ENCODE measurements at regions not wholly inside any gene's neighbourhood (a gene's known extent, or its start where the extent isn't known, plus 50 kb on each side); places are given as distances from the start of the nearest gene placed in this dataset.

GRCh38 chr2:13001408-13001807 is 284.7 kb downstream of the TRIB2 start (continued):
- TF ChIP-seq, protein P1, sequence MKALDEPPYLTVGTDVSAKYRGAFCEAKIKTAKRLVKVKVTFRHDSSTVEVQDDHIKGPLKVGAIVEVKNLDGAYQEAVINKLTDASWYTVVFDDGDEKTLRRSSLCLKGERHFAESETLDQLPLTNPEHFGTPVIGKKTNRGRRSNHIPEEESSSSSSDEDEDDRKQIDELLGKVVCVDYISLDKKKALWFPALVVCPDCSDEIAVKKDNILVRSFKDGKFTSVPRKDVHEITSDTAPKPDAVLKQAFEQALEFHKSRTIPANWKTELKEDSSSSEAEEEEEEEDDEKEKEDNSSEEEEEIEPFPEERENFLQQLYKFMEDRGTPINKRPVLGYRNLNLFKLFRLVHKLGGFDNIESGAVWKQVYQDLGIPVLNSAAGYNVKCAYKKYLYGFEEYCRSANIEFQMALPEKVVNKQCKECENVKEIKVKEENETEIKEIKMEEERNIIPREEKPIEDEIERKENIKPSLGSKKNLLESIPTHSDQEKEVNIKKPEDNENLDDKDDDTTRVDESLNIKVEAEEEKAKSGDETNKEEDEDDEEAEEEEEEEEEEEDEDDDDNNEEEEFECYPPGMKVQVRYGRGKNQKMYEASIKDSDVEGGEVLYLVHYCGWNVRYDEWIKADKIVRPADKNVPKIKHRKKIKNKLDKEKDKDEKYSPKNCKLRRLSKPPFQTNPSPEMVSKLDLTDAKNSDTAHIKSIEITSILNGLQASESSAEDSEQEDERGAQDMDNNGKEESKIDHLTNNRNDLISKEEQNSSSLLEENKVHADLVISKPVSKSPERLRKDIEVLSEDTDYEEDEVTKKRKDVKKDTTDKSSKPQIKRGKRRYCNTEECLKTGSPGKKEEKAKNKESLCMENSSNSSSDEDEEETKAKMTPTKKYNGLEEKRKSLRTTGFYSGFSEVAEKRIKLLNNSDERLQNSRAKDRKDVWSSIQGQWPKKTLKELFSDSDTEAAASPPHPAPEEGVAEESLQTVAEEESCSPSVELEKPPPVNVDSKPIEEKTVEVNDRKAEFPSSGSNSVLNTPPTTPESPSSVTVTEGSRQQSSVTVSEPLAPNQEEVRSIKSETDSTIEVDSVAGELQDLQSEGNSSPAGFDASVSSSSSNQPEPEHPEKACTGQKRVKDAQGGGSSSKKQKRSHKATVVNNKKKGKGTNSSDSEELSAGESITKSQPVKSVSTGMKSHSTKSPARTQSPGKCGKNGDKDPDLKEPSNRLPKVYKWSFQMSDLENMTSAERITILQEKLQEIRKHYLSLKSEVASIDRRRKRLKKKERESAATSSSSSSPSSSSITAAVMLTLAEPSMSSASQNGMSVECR (CRISPR knock-in tag; IDR thresholded peaks at IDR 0.05; ENCODE audit: borderline replicate concordance), result no peak
- no peak for TF ChIP-seq NFATC4 (CRISPR knock-in tag; IDR thresholded peaks at IDR 0.05)
- TF ChIP-seq GRHL2 (CRISPR knock-in tag; IDR thresholded peaks at IDR 0.05; ENCODE audit: insufficient replicate concordance, severe bottlenecking), result no peak
- TF ChIP-seq E2F1 (CRISPR knock-in tag; IDR thresholded peaks at IDR 0.05), result no peak

GRCh38 chr2:13002536-13003331 is 286.0 kb downstream of the TRIB2 start:
- no peak overlapping the region for H3K27ac Mint-ChIP-seq
- ChIA-PET CTCF (no interaction called here), POLR2A (no interaction called here)
- H3K27me3 Mint-ChIP-seq (ENCODE audit: low read depth), result no peaks in the 10 kb centered on the region
- no peak overlapping the region for H3K4me3 Mint-ChIP-seq
- H3K4me1 Mint-ChIP-seq, result peaks cover 21% of the 10 kb centered on the region
- ATAC-seq (no peak), DNase-seq (ENCODE audit: low spot score) (no peak)
- H3K9me3 Mint-ChIP-seq, result no peaks in the 10 kb centered on the region
- H3K36me3 Mint-ChIP-seq, result no peaks in the 10 kb centered on the region
- TF ChIP-seq, protein P2, sequence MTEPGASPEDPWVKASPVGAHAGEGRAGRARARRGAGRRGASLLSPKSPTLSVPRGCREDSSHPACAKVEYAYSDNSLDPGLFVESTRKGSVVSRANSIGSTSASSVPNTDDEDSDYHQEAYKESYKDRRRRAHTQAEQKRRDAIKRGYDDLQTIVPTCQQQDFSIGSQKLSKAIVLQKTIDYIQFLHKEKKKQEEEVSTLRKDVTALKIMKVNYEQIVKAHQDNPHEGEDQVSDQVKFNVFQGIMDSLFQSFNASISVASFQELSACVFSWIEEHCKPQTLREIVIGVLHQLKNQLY (CRISPR knock-in tag; IDR thresholded peaks at IDR 0.05), result no peak
- TF ChIP-seq ZNF396 (CRISPR knock-in tag; IDR thresholded peaks at IDR 0.05; ENCODE audit: borderline replicate concordance), result no peak
- TF ChIP-seq SOX15 (CRISPR knock-in tag; IDR thresholded peaks at IDR 0.05), result no peak
- no peak for TF ChIP-seq SP1 (CRISPR knock-in tag; conservative IDR thresholded peaks at IDR 0.05)
- no peak for TF ChIP-seq TEAD4 (CRISPR knock-in tag; IDR thresholded peaks at IDR 0.05)
- TF ChIP-seq ETV6 (CRISPR knock-in tag; IDR thresholded peaks at IDR 0.05), result no peak
- no peak for TF ChIP-seq ZBTB43 (CRISPR knock-in tag; IDR thresholded peaks at IDR 0.05)
- TF ChIP-seq SMAD4 (CRISPR knock-in tag; IDR thresholded peaks at IDR 0.05), result no peak
- TF ChIP-seq TEAD1 (CRISPR knock-in tag; IDR thresholded peaks at IDR 0.05), result no peak
- TF ChIP-seq ZNF532 (CRISPR knock-in tag; IDR thresholded peaks at IDR 0.05; ENCODE audit: borderline replicate concordance), result no peak
- TF ChIP-seq, protein P3, sequence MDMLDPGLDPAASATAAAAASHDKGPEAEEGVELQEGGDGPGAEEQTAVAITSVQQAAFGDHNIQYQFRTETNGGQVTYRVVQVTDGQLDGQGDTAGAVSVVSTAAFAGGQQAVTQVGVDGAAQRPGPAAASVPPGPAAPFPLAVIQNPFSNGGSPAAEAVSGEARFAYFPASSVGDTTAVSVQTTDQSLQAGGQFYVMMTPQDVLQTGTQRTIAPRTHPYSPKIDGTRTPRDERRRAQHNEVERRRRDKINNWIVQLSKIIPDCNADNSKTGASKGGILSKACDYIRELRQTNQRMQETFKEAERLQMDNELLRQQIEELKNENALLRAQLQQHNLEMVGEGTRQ (CRISPR knock-in tag; IDR thresholded peaks at IDR 0.05), result no peak
- TF ChIP-seq CREB1 (CRISPR knock-in tag; IDR thresholded peaks at IDR 0.05), result no peak
- no peak for TF ChIP-seq NFE2L1 (CRISPR knock-in tag; IDR thresholded peaks at IDR 0.05)
- no peak for TF ChIP-seq MYBL2 (CRISPR knock-in tag; IDR thresholded peaks at IDR 0.05)
- TF ChIP-seq FOXJ3 (CRISPR knock-in tag; IDR thresholded peaks at IDR 0.05; ENCODE audit: borderline replicate concordance), result no peak
- TF ChIP-seq NR3C1 (CRISPR knock-in tag; conservative IDR thresholded peaks at IDR 0.05; ENCODE audit: low read depth), result no peak
- TF ChIP-seq, protein P4, sequence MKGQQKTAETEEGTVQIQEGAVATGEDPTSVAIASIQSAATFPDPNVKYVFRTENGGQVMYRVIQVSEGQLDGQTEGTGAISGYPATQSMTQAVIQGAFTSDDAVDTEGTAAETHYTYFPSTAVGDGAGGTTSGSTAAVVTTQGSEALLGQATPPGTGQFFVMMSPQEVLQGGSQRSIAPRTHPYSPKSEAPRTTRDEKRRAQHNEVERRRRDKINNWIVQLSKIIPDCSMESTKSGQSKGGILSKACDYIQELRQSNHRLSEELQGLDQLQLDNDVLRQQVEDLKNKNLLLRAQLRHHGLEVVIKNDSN (CRISPR knock-in tag; IDR thresholded peaks at IDR 0.05), result no peak

Measured in WTC11 (cell line).